HG03439 (cell line): ENCODE measurements at regions not wholly inside any gene's neighbourhood (a gene's known extent, or its start where the extent isn't known, plus 50 kb on each side); places are given as distances from the start of the nearest gene placed in this dataset.

Experiments
- ATAC-seq: cut with Tn5 transposase; IDR thresholded peaks from one replicate; pipeline ENCODE4 v1.9.1; 2021; ENCODE audit warnings: mild to moderate bottlenecking, moderate library complexity; ENCODE audit not compliant: unreplicated experiment

DNA sequence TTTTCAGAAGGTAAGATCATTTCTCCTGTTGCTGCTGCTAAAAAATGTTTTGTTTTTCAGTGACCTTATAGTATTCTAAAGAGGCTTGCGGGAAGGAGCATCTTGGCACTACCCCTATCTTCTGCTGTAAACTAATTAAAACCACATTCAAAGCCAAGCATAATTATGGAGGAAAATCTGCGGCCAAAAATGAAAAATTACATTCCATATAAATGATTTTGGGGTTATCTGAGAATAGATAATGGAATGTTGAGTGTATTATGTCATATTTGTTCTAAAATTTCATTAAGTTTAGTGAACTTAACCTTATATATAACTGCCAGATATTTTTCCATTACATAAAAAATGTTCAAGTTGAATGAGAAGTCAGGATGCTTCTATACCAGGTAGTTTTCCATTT, 170.4 kb upstream of the TMC3 start:
- ATAC-seq, result no peak

DNA sequence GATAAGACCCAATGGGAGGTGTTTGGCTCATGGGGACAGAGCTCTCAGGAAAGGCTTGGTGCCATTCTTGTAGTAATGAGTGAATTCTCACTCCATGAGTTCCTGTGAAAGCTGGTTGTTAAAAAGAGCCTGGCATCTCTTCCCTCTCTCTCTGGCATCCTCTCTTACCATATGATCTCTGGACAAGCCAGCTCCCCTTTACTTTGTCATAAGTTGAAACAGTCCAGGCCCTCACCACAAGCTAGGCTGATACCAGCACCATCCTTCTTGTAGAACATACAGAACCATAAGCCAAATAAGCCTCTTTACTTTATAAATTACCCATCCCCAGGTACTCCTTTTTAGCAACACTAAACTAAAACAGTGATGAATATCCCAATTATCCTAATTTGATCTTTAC, 166.9 kb upstream of the TMC3 start:
- no peak for ATAC-seq

DNA sequence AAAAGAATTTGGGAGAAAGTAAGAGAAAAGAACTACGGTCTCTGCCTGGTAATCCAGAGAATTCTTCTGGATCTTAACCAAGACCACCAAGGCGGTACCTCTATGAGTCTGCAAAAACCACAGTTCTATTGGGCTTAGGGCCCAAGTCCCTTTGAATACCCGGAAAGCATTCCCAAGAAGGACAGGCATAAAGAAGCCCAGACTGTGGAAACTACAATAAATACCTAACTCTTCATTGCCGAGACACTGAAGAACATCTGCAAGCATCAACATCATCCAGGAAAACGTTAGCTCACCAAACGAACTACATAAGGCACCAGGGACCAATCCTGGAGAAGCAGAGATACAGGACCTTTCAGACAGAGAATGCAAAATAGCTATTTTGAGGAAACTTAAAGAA, 162.3 kb upstream of the TMC3 start:
- ATAC-seq, result no peak

DNA sequence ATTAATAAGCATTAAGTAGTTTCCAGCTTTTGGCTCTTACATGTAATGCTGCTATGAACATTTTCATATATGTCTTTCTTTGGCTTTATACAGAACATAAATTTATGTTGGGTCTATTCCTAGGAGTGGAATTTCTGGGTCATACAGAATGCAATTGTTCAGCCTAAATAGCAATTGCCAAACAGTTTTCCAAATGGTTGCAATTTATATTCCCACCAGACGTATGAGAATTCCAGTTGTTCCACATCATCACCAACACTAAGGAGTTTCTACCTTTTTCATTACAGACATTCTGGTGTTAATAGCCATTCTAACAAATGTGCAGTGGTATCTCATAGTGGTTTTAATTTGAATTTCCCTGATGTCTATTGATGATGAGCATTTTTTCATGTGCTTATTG, 160.1 kb upstream of the TMC3 start:
- ATAC-seq, result no peak

DNA sequence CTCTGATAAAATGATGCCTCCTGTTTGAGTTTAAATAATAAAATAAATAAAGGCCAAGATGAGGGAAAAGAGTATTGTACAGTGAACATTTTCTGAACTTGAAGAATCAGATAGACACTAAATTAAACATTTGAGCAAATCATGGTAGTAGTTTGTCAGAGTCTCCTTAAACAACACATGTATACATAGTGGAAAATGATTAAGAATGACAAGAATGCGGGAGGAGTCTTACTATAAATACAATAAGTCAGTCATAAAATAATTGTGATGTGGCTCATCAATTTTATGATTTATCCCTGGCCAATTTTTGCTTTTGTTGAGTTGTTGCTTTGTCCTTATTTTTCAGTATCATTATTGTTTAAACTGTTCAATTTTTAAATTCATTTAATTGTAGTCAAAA, 158.0 kb upstream of the TMC3 start:
- ATAC-seq, result no peak

DNA sequence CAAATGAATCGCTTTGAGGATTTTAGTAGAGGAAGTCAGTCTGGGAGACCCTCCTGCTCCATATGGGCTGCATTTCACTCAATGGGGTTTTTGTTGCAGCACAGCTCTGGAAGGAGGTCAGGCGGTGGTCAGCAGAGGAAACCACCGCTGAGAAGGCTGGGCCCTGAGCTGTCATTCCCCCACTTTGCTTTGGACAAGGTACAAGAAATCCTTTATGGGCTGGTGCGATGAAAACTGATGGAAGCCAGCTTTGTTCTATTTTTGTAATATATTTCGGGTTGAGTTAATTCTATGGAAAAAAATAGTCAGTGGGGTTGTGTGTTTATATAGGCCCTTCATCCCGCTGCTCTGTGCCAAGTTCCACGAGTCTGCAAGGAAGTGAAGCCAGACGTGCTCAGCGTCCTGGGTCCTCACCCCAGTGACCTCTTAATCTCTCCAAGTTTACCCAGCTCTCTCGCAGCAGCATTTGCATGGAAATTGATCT, 157.1 kb upstream of the TMC3 start:
- ATAC-seq, result no peak

DNA sequence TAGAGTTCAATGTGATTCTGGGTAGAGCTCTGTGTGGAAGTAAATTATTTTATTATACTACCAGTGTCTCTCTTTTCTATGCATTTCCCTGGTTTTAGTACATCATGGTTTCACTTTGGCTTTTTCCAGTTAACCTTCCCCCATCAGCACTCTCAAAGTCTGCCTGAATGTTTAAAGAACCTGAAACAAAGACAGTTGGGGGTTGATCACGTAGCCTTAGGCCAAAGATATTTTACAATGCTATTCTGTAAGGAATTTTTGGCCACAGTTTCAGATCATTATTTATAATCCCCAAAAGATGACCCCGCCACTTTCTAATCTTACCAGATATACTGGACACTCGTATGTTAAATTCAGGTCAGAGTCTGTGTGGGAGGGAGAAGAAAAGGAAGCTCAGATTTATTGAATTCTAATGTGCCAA, 156.3 kb upstream of the TMC3 start:
- no peak for ATAC-seq

DNA sequence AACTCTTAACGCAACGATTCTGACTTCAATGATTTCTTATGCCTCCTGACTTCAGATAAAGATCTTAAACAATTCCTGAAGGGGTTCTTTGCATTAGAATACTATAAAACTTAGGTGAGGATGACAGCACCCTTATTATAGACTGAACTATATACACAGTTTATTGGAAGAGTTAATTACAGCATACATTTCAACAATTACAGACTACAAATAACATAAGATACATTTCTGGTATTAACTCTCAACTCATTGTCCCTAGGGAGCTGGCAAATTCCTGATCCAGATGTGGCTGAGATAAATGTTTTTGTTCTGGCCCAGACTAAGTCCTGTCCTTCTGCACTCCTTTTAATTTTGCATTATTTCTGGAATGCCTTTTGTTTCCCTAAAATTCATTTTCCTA, 155.5 kb upstream of the TMC3 start:
- no peak for ATAC-seq

DNA sequence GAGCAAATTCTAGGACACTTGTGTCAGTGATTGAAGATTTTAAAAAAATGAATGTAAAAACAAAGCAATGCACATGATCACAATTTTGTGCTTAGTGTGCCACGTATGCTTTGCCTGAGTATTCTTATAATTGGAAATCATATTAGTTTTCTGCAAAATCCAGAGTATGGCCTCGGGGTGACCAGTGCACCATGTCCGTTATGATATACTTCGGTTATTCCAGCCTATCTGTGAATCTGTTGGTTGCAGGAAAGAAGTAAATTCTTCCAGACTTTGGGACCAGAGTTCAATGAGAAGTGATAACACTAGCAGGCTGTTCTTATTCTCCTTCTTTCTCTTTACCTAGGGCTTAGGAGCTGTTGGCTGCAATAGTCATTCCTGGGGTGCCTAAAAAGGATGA, 152.0 kb upstream of the TMC3 start:
- no peak for ATAC-seq

DNA sequence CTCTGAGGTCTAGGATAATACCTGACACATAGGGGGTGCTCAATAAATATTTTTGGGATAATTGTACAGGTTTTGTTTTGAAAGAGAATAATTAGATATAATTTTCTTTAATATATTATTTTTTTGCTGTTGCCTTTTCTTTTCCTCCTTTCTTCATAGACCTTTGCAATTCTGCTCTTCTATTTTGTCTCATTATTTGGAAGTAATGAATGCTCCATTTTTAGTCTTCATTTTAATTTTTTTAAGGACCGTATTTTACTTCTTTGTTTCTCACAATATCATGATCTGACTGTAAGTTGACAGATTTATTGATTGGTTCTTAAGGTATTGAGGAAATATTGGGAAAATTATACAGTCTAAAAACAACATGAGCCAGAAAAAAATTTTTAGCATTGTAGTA, 150.5 kb upstream of the TMC3 start:
- ATAC-seq, result no peak

DNA sequence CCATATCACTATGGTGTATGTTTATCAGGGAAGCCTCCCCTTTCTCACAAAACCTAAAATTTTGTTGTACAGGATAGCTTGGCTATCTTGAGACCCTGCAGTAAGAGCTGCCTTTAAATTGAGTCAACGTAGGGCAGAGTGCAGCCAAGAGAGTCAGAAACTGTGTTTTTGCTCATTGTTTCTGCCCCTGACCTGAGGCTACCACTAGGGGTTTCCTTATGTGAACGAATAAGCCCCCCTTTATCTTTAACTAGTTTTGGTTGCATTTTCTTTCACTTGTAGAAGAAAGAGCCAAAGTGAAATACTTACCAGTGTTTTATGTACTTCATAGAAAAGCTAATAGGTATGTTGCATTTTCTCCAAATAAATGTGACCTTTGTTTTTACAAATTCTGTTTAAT, 149.9 kb upstream of the TMC3 start:
- ATAC-seq, result no peak

DNA sequence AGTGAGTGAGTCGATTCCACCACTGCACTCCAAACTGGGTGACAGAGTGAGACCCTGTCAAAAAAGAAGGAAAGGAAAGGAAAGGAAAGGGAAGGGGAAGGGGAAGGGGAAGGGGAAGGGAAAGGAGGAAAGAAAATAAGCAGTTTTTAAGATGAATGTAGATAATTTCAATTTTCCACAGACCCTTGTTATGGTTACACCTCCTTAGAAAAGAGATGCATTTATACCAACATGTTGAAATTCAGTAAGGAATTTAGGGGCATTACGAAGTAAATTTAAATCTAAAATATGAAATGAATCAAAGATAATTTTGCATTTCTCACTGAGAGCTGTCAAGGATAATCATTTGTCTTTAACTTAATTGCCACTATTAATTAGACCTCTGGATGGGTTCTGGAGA, 146.5 kb upstream of the TMC3 start:
- ATAC-seq, result no peak

DNA sequence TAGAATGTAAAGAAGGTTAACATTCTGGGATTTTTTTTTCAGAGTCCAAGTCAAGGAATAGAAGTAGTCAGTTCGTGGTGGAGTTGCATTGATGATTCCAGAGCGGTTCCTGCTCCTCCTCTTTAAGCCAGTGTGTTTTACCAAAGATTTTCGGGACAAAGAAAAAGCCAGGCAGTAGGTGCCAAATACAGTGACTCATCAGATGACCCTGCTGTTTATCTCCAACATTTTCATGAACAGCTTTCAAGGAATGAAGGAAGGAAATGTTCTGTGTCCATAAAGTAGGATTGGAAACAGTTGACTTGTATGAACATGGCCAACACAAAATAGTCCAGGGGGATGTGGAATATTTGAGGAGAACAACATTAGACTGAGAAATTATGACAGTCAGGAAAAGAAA, 142.4 kb upstream of the TMC3 start:
- ATAC-seq, result no peak

DNA sequence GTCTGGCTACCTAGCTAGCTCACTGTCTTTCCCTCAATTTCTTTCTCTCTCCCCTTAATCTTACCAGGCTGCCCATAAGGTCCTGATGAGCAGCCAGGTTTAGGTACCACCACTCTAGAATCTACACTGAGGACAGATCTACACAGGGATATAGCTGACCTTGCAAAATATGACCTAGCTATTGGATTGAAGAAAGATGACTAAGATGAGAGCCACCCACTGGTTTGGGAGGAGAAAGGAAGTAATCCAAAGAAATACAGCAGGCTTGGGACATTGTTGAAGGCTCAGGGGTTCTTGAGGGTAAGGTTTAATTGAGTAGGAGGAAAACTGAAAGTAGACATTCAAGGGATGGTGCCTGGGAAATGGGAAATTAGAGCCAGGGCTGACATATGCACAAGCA, 142.0 kb upstream of the TMC3 start:
- no peak for ATAC-seq

DNA sequence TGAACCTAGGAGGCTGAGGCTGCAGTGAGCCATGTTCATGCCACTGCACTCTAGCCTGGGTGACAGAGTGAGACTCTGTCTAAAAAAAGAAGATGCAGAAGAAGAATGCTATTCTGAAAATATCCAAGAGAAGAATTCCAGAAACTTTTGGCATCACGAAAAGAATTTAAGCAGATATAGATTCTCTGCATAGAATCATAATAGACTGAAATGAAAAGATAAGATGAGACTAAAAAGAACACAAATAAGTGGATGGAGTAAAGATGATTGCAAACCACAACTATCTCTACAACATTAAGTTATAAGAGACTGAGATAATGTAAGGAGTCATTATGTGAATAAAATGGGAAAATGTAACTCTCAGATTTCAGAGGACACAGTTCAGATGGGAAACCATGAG, 140.7 kb upstream of the TMC3 start:
- ATAC-seq, result no peak

DNA sequence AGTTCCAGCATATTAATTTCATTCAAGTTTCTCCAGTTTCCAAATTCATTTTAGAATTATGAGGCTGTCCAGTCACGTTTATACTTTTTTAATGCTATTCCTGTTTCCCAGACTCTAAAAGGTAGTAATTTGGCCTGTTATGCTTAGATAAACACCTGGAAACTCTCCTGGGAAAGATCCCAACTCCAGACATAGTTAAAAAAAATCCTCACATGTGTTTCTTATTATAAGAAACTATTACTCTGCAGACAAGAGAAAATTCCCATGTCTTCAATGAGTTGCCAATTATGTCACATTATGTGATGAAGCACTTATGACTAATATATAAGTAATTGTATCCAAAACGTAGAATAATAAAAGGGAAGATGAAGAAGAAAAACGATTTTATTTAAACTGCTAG, 137.1 kb upstream of the TMC3 start:
- no peak for ATAC-seq

DNA sequence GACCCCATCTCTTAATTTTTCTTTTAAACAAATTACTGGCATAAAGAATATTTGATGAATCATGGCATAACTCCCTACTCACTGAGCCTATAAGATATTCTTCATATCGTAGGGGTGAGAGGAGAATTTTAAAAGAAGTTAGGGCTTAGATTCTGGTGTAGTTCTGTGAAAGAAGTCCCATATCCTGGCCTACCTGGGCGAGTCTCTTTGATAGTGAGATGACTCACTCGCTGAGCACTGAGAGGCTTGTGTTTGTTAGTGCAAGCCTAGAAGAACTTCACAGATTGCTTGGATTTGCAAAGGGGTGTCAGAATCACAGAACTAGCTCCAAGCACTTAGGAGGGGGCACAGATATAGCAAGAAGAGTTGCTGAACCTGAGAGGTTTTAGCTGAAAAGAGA, 133.8 kb upstream of the TMC3 start:
- no peak for ATAC-seq

DNA sequence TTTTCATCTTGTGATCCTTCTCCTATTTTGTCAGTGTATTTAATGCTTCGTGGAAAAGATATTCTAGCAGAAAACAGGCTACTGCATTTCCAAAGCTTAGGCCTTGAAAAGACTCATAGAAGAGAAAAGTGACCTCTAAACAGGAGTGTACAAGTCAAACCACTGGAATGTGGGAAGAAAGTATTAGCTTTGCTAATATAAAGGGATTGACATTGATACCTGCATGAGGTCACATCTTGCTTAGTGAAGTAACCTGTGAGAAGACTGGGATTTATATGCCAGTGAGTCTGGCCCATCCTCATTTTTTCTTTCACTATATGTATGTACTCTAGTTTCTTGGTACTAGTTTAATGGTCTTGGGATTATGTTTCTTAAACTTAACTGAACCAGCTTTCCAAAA, 132.9 kb upstream of the TMC3 start:
- ATAC-seq, result no peak

DNA sequence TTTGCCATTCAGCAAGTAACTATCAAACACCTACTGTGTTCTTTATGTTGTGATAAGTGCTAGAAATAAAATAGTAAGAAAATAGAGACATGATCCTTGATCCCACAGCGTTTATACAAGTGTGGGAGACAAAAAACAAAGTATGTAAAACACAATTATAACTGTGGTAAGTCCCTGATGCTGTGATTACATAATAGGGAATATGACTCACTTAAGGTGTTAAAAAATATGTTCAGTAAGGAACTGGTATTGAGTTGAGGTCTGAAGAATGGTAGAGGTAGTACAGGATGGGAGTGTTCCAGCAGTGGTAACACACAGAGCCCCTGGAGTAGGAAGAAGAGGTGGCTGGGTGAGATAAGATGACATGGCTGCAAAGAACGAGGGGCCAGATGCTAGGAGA, 132.1 kb upstream of the TMC3 start:
- no peak for ATAC-seq

DNA sequence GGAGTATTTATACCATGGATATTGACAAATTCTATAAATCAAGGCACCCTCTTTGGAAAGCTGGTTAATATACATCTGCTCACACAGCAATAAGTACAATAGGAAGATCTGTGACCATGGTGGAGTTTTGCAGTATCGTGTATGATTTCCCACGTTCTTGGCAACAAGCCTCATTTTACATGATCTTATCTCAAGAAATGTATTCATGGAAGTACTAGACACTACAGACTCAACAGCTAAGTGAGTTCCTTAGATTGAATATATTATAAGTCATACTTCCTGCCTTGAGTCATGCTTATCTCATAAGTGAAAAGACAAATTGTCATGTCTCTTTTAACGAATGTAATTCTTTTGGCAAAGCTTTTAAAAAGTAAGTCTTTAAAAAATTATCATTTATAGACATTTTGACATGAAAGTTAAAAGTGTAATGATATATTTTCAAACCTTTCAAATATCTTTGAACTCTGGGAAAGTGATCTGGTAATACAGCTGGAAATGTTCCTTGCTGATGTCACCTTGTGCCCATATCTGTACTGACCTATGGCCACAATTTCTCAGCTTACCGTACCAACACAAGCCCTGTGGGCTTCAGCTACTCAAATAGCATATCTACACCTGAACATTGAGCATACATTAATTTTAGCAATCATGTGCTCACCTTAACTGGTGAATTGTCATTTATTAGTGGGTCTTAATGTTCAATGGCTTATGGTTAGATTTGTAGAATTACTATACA, 130.3 kb upstream of the TMC3 start:
- ATAC-seq, result no peak

DNA sequence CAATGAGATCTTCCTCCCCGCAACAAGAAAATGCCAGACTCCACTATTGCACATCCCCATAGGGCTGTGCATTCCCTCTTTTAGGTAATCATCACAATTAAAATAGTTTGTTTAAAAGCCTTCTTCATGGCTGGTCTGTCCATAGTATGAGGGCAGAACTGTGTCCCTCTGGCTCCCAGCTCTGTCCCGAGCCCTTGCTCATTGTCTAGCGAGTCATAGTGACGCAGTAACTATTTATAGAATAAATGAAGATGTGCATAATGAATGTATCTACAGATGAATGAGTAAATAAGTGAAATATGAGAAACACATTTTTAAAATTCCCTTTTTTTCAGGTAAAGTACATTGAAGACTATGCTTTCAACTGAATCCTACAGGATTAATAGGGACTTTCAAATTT, 128.4 kb upstream of the TMC3 start:
- ATAC-seq, result no peak

DNA sequence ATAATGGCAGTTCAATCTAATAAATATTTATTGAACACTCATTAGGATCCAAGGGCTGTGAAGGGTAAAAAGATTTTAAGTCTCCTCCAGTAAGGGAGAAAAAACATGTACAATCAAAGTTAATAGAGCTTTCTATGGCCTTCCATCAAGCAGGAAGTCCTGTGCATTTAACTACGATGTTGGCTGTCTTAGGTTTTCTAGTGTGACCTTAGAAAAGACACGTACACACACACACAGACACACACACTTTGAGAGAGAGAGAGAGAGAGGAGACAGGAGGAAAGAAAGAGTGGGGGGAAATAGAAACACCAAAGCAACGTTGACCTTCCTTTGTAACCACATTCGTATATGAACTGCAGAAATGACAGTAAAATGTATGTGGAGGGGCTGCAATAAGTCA, 126.1 kb upstream of the TMC3 start:
- no peak for ATAC-seq

DNA sequence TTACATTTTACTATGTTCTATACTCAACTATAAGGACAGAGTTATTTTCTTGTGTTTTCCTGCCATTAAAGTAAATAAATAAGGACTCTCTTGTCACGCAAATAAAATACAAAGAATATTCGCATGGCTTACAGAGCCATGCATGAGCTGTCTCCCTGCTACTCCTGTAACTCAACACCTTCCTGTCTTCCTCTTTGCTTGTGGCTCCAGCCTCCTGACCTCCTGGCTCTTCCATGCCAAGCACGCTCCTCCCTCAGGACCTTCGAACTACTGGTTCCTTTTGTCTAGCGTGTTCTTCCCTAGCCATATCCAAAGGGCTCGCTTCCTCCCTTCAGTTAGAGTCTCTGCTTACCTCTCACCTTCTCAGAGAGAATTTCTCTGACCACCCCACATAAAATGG, 124.3 kb upstream of the TMC3 start:
- no peak for ATAC-seq
